HG02938 (cell line): ENCODE measurements at regions not wholly inside any gene's neighbourhood (a gene's known extent, or its start where the extent isn't known, plus 50 kb on each side); places are given as distances from the start of the nearest gene placed in this dataset.
"Not testable (repeated sequence)": the region's sequence is repeated elsewhere in the genome, so short reads cannot be mapped to it uniquely, and the experiment has no call there.

Experiments used
- ATAC-seq: cut with Tn5 transposase; IDR thresholded peaks from one replicate; pipeline ENCODE4 v1.9.1; 2021; ENCODE audit warnings: mild to moderate bottlenecking, moderate library complexity; ENCODE audit not compliant: unreplicated experiment

DNA sequence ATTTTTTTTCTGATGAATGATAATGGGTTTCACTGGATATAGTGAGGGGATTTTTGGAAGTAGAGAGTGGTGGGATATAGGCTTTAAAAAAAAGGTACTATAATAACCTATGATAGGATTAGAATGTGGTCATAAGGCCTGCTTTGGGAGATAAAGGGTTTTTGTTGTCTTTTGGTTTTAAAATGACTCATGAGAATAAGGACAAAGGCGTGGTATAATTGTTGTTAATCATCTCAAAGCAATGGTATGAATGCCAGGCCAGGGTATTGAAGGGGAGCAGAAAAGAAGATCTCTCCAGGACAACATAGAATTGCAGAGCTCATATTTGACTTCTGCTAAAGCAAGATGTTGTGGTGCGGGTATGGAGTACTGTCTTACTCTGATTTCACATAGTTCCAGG lies 579.4 kb downstream of the JRKL start:
- no peak for ATAC-seq

DNA sequence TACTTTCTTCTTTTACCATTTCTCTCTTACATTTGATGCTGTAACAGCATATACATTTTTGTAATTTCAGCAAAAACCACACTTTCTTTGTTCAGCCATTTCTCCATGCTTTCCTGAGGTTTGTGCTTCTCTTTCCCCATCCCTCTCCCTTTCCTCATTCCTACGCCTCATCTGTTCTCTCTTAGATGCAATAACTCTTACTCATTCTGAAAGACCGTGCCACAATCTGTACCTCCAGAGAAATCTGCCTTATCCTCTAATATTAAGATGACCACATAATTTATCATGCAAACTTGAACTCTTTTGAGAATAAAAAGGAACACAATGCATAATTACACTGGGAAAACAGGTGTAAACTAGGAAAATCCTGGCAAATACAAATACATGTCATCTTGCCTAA lies 588.9 kb downstream of the JRKL start:
- no peak for ATAC-seq

DNA sequence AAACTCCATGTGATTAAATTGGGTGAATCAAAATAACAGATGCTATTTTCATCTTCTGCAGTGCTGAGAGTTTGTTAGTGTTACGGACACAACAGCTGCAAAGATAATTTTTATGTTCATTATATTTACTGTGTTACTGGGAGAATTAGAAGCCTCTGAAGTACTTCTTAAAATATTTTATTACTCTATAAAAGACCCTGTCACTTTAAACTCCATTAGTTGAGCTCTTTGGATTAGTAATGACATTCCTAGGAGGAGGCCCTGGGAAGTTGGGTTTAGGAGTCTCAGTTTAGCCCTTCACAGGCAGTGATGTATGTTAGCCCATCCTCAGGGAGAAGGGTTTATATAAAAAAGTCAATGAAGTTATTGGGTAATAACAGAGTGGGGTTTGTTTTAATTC lies 596.7 kb downstream of the JRKL start:
- no peak for ATAC-seq

DNA sequence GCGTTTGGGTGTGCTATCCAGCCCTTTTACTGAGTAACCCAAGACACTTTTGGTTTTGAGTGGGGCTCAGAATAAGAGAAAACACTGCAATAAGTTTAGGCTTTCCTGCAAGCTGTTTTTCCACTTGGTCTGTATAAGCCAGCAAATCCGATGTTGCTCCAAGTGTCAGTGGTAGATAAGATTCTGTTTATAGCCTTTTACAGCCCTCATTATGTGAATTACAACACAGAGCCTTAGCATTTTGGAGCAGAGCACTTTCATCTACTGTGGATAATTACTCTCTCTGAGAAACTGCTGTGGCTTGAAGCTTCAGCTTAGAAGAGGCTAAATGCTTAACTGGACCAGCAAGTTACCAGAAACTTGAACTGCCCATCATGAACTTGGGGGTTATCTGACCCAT lies 601.1 kb downstream of the JRKL start:
- ATAC-seq, result no peak

DNA sequence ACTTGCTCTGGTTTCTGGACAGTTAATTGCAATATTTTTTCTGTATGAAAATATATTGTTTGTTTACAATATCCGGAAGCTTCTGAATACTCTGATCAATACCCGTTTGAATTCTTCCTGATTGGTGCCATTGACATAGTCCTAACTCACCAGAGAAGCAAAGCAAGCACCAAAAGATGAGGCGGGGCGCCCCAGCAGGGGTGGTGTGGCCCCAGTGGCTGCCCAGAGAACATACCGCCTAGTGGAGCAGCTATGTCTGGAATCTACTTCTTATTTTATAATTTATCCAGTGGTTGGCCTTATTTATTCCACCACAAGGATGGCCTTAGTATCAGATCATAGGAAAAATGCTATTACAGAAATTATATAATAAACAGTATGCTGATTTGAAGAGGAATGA lies 610.7 kb downstream of the JRKL start:
- no peak for ATAC-seq

DNA sequence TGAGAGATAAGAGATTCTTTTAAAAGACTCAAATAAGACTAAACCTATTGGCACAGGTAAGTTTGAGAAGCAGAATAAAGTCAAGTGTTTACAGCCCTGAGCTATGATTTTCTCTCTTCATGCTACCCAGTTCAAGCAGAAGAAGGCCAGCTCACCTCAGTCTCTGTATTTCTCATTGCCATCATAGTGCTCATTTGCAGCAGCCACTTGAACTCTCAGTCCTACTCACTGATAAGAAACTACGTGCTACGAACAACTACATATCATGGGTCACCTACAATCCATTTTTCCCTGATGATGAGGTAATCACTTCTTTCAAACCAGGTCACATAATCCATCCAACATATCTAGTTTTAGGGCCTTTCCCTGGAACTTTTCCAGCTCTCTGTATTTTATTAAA lies 617.5 kb downstream of the JRKL start:
- no peak for ATAC-seq

DNA sequence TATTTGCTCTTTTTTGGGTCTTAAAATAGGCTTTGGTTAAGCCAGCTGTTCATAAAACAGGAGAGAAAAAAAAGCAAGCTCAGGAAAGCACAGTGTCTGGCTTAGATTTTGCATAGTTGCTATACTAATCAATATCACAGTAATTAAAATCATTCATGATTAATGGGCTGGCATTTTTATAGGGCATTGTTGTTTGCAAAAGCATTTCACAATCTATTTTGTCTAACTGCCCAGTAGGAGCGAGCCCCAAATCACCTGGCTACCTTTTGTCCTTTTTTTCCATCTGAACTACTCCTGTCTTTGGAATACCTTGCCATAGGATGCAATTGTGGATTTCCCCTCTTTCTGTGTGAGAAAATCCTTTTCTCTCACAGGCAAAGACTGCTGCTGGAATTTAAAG lies 619.8 kb downstream of the JRKL start:
- no peak for ATAC-seq

DNA sequence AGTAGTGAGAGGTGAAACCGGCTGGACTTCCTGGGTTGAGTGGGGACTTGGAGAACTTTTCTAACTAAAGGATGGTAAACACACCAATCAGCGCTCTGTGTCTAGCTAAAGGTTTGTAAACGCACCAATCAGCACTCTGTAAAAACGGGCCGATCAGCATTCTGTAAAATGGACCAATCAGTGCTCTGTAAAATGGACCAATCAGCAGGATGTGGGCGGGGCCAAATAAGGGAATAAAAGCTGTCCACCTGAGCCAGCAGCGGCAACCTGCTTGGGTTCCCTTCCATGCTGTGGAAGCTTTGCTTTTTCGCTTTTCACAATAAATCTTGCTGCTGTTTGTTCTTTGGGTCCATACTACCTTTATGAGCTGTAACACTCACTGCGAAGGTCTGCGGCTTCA lies 621.2 kb downstream of the JRKL start:
- ATAC-seq, result not testable (repeated sequence)

DNA sequence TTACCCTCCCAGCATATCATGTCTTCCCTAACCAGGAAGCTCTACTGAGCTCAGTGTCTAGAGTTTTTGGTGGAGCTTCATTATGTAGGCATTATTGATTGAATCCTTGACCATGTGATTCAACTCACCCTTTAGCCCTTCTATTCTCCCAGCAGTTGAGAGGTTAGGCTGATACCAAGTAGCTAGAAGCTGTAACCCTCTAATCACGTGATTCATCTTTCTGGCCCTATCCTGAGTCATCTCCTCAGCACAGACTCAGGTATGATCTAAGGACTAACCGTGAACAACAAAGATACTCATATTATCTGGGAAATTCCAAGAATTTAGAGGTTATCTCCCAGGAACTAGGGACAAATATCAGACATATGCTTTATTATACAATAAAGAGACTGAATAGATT lies 625.5 kb downstream of the JRKL start:
- no peak for ATAC-seq

DNA sequence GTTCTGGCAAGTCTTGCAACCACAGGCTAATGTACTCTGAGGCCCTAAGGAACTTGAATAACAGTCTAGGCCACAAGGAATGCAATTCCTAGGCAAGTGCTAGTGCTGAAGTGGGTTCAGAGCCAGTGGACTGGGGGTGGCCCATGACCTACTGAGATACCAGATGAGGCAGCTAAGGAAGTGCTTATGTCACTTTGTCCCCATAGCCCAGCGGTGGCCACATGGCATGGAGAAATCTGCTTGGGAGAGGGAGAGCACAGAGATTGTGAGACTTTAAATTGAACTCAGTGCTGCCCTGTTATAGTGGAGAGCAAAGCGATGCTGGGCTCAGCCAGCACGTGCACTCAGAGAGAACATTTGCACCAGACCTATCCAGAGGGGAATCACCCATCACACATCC lies 629.5 kb downstream of the JRKL start:
- ATAC-seq, result no peak

DNA sequence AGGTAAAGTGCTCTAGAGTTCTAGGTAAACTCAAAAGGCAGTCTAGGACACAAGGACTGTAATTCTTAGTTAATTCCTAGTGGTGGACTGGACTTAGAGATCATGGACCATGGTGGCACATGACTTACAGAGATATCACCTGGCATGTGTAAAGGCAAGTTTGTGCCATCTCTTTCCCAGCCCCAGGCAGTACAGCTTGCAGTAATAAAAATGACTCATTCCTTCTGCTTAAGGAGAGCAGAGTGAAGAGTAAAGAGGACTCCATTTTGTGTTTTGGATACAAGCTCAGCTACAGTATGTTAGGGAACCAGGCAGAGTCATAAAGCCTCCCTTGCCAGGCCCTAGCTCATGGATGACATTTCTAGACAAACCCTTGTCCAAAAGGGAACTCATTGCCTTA lies 629.9 kb downstream of the JRKL start:
- no peak for ATAC-seq

DNA sequence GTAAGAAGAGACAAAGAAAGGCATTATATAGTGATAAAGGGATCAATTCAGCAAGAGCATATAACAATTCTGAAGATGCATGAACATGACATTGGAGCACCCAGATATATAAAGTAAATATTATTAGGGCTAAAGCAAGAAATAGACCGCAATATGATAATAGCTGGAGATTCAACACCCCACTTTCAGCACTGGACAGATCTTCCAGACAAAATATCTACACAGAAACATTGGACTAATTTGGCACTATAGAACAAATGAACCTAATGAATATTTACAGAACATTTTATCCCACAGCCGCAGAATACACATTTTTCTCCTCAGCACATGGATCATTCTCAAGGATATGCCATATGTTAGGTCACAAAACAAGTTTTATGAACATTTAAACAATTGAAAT lies 633.1 kb downstream of the JRKL start:
- no peak for ATAC-seq

DNA sequence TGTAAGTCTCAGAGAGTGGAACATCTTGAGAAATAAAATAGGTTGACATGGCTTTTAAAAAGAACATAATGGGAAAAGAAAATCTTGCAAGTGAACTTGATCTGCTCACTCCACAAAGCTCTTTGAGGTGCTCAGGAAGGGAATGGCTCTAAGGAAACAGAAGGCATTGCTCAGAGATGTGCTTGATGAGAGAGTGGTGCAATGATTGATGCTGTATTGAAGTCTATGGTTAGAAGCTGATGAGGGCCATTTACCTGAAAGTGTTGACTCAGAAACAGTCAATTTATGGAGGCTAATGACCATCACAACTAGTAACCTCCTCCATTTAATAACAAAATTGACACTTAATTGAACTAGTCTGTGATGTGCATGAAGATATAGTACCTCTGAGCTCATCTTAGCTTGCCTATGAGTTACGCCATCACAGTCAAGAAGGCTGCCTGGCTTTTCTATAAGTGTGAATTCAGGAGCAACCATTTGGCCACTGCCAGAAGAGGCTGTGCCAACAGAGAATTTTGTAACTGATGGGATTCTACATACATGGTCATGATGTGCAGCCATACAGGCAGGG lies 639.1 kb downstream of the JRKL start:
- no peak for ATAC-seq

DNA sequence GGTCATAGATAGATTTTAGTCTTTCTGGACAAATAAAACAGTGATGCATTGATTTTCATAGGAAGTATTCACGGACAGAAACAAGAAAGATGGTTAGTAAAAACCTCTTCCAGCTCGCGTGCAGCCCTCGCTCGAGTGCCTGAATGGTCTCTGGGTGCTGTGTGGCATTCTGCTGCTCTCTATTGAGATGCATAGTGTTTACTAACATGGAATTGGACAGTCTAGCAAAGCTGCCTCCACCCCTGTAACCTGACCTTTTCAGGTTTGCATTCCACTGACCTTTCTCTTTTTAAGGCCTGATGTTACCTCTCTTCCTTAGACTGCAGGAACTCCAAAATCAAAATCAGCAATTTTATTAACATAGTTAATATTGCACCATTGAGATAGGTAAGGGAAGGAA lies 643.4 kb downstream of the JRKL start:
- no peak for ATAC-seq

DNA sequence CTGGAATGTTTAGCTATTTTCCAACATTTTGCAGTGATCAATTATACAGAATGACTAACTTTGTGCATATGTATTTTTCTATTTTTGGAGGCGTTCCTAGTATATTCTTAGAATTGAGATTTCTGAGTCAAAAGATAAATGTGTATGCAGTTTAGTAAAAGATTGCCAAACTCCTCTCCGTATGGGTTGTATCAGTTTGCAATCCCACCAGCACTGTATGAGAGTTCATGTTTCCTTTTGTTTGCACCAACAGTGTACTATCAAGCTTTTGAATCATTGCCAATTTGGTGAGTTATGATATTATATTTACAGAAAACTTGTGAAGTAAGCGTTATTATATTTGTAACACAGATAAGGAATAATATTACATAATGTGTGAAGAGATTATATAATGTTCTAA lies 658.7 kb downstream of the JRKL start:
- no peak for ATAC-seq

DNA sequence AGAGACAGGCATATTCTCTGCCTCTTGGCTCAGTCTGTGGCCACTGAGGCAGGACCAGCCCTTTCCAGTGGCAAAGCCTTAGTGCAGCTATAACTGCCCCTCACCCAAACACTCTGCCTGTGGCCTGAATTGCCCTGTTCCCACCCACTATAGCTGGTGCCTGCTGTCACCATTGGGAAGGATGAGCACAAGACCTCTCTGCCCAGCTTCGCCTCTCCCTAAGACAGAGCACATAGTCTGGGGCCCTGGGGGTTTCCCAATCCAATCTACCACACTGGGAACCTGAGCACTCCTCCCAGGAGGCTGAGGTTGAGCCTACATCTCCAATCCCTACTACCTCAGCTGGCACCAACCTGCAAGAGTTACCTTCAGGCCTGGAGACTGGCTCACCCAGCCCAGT lies 670.4 kb downstream of the JRKL start:
- ATAC-seq, result no peak

DNA sequence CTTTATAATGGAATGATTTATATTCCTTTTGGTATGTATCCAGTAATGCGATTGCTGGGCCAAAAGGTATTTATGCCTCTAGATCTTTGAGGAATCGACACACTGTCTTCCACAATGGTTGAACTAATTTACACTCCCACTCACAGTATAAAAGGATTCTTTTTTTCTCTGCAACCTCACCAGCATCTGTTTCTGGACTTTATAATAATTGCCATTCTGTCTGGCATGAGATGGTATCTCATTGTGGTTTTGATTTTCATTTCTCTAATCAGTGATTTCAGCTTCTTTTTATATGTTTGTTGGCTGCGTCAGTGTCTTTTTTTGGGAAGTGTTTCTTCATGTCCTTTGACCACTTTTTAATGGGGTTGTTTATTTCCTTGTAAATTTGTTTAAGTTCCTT lies 679.3 kb downstream of the JRKL start:
- ATAC-seq, result no peak

DNA sequence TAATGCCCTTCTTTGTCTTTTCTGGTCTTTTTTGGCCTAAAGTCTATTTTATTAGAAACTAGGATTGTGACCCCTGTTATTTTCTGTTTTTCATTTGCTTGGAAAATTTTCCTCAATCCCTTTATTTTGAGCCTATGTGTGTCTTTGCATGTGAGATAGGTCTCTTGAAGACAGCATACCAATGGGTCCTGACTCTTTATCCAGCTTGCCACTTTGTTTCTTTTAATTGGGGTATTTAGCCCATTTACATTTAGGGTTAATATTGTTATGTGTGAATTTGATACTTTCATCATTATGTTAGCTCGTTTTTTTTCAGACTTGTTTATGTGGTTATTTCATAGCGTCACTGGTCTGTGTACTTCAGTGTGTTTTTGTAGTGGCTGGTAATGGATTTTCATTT lies 682.6 kb downstream of the JRKL start:
- ATAC-seq, result no peak

DNA sequence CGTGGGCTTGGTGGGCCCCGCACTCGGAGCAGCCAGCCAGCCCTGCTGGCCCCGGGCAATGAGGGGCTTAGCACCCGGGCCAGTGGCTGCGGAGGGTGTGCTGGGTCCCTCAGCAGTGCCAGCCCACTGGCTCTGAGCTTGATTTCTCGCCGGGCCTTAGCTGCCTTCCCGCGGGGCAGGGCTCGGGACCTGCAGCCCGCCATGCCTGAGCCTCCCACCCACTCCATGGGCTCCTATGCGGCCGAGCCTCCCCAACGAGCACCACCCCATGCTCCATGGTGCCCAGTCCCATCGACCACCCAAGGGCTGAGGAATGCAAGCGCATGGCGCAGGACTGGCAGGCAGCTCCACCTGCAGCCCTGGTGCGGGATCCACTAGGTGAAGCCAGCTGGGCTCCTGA lies 686.9 kb downstream of the JRKL start:
- not testable (repeated sequence) for ATAC-seq

DNA sequence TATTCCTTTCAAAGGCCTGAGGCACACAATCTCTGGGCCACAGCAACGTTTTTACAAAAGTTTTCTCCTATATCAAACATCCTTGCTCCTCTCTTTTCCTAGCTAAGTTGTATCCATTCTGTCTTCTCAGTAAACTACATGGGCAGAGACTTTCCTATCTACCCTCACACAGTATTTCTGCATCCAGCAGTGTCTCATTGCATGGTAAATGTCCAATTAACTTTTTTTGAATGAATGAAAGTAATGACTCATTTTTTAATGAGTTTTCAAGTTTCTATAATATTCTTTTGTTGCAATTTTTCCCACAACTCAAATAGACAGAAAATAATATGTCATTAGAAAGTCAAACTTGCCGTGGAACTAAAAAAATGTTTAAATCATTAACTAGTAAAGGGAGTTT lies 688.6 kb downstream of the JRKL start:
- ATAC-seq, result no peak

DNA sequence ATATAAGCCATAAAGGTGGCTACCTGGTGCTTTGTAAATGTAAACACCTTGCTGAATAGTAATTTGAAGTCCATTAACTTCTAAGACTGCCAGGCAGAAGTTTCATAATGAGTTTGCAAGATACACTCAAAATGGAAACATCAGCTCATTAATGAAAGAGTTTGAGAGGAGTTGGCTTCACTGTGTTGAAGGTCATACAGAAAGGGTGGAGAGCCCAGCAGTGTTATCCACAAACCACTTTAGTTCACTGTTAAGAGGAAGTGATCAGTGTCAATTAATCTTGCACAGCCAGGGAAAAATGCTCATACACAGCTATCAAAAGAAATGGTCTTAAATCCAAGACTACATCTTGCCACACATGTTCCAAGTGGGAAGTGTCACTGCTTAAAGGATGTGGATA lies 689.4 kb downstream of the JRKL start:
- ATAC-seq, result no peak

DNA sequence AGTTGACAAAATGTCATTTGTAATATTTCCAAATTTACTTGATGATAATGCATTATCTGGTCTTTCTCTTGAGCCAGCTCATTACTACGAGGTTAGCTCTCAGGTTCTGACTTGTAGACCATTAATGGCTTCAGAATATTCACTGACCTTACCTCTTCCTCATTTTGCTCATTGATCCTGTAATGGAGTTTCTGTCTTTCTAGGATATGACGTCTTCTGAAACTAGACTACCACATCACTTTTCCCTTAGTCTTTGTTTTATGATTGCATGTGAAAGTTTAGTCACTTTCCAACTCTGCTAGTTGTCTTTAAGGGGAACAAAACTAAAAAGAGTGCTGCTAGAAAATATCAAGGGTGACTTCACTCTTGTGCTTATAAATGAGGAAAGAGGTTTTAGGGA lies 697.6 kb downstream of the JRKL start:
- ATAC-seq, result no peak

DNA sequence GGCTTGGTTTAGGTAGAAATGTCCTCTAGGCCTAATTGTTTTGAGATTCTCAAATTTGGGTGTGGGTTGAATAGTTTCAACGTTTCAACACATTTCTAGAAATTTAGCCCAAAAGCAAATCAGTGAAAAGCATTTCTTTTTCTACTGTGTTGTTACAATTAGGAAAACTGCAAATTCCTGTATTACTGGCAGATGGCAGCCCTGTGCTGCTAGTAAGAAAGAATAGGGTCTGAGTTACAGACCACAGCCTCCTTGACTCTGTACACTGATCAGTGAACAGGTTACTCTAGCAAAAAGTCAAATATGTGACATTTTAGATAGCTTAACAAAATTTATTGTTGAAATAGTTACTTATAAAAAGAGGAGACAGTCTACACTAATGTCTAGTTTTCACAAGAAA lies 703.0 kb downstream of the JRKL start:
- no peak for ATAC-seq

DNA sequence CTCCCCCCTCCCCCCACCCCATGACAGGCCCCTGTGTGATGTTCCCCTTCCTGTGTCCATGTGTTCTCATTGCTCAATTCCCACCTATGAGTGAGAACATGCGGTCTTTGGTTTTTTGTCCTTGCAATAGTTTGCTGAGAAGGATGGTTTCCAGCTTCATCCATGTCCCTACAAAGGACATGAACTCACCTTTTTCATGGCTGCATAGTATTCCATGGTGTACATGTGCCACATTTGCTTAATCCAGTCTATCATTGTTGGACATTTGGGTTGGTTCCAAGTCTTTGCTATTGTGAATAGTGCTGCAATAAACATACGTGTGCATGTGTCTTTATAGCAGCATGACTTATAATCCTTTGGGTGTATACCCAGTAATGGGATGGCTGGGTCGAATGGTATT lies 712.4 kb downstream of the JRKL start:
- ATAC-seq, result not testable (repeated sequence)
